GM23338 (cell line): ENCODE measurements at regions not wholly inside any gene's neighbourhood (a gene's known extent, or its start where the extent isn't known, plus 50 kb on each side); places are given as distances from the start of the nearest gene placed in this dataset.

Source experiments
- ATAC-seq: fragments of 200-7000 bp; cut with Tn5 transposase; 3 replicates; pipeline ENCODE4 v1.9.1; 2020
- DNase-seq: peaks from one replicate; pipeline ENCODE4 v3.0.0-alpha.2; 2015; ENCODE audit warnings: low spot score
- H2AFZ ChIP-seq: fragments of 200-600 bp; sonication (generic); 2 replicates; pipeline ENCODE4 v1.8.0; 2016; ENCODE audit warnings: antibody characterized with exemption, mild to moderate bottlenecking, moderate library complexity
- H3F3A ChIP-seq: fragments of 200-600 bp; sonication (generic); replicated peaks from 2 replicates; pipeline ENCODE4 v1.8.0; 2017; ENCODE audit warnings: antibody characterized with exemption, mixed run types, low read depth
- H3K27ac ChIP-seq: fragments of 200-600 bp; sonication (generic); 2 replicates; pipeline ENCODE4 v1.6.1; 2016; ENCODE audit warnings: low read depth
- H3K27me3 ChIP-seq: fragments of 200-600 bp; sonication (generic); 2 replicates; pipeline ENCODE4 v1.8.0; 2016; ENCODE audit warnings: mild to moderate bottlenecking, mixed run types, moderate library complexity; ENCODE audit not compliant: insufficient read depth
- H3K36me3 ChIP-seq: fragments of 200-600 bp; sonication (generic); 2 replicates; pipeline ENCODE4 v1.8.0; 2016; ENCODE audit warnings: mild to moderate bottlenecking; ENCODE audit not compliant: insufficient read depth
- H3K4me1 ChIP-seq: fragments of 200-600 bp; sonication (generic); 2 replicates; pipeline ENCODE4 v1.8.0; 2016; ENCODE audit warnings: mild to moderate bottlenecking, moderate library complexity; ENCODE audit not compliant: insufficient read depth
- H3K4me2 ChIP-seq: fragments of 200-600 bp; sonication (generic); 2 replicates; pipeline ENCODE4 v1.7.1; 2017; ENCODE audit warnings: mixed run types
- H3K4me3 ChIP-seq: fragments of 200-600 bp; sonication (generic); 2 replicates; pipeline ENCODE4 v1.6.1; 2016; ENCODE audit warnings: mixed run types
- H3K79me2 ChIP-seq: fragments of 200-600 bp; sonication (generic); replicated peaks from 2 replicates; pipeline ENCODE4 v1.8.0; 2017; ENCODE audit warnings: mild to moderate bottlenecking; ENCODE audit not compliant: insufficient read depth
- H3K9me2 ChIP-seq: fragments of 200-600 bp; sonication (generic); 2 replicates; pipeline ENCODE4 v1.8.0; 2017; ENCODE audit not compliant: insufficient read depth
- H4K20me1 ChIP-seq: fragments of 200-600 bp; sonication (generic); replicated peaks from 2 replicates; pipeline ENCODE4 v1.8.0; 2017; ENCODE audit warnings: mild to moderate bottlenecking; ENCODE audit not compliant: insufficient read depth
- H3K27ac Mint-ChIP-seq: 2 replicates; pipeline ENCODE4 v1.8.0; 2020; ENCODE audit warnings: inconsistent platforms, mild to moderate bottlenecking, moderate library complexity, mixed read lengths
- H3K27me3 Mint-ChIP-seq: 3 replicates; pipeline ENCODE4 v1.8.0; 2022; ENCODE audit warnings: low read depth, mild to moderate bottlenecking, moderate library complexity, mixed read lengths, inconsistent platforms; ENCODE audit not compliant: insufficient read depth, poor library complexity
- H3K36me3 Mint-ChIP-seq: 3 replicates; pipeline ENCODE4 v1.8.0; 2021; ENCODE audit warnings: low read depth, mild to moderate bottlenecking, inconsistent platforms, moderate library complexity, mixed read lengths
- H3K4me1 Mint-ChIP-seq: 3 replicates; pipeline ENCODE4 v1.8.0; 2020; ENCODE audit warnings: mild to moderate bottlenecking, inconsistent platforms, mixed read lengths
- H3K4me3 Mint-ChIP-seq: 3 replicates; pipeline ENCODE4 v1.8.0; 2021; ENCODE audit warnings: moderate library complexity, mild to moderate bottlenecking, inconsistent platforms, mixed read lengths
- H3K9me3 Mint-ChIP-seq: 3 replicates; pipeline ENCODE4 v1.8.0; 2020; ENCODE audit warnings: moderate library complexity, mild to moderate bottlenecking, inconsistent platforms, mixed read lengths
- CREB1 ChIP-seq: fragments of 250-450 bp; sonication (Bioruptor Pico); IDR thresholded peaks from 2 replicates; pipeline ENCODE4 v1.5.0; 2020; ENCODE audit warnings: low read depth, mild to moderate bottlenecking, moderate library complexity
- ETS1 ChIP-seq: IDR thresholded peaks from 2 replicates; pipeline ENCODE4 v1.6.1; 2016; ENCODE audit warnings: antibody characterized with exemption
- EZH2phosphoT487 ChIP-seq: fragments of 200-600 bp; sonication (generic); IDR thresholded peaks from one replicate; pipeline ENCODE4 v1.8.1; 2018; ENCODE audit warnings: antibody characterized with exemption; ENCODE audit not compliant: unreplicated experiment
- JUNB ChIP-seq: IDR thresholded peaks from one replicate; pipeline ENCODE4 v1.6.1; 2016; ENCODE audit warnings: antibody characterized with exemption; ENCODE audit not compliant: unreplicated experiment
- POLR2AphosphoS5 ChIP-seq: IDR thresholded peaks from 2 replicates; pipeline ENCODE4 v1.6.1; 2016; ENCODE audit warnings: antibody characterized with exemption, low read depth
- STAT1 ChIP-seq: IDR thresholded peaks from one replicate; pipeline ENCODE4 v1.6.1; 2016; ENCODE audit warnings: antibody characterized with exemption; ENCODE audit not compliant: unreplicated experiment
- ZNF114 ChIP-seq: fragments of 250-450 bp; sonication (Bioruptor Pico); IDR thresholded peaks from 2 replicates; pipeline ENCODE4 v1.5.0; 2020; ENCODE audit warnings: mild to moderate bottlenecking, moderate library complexity
- TF ChIP-seq, protein P1 (sequence below): IDR thresholded peaks from one replicate; pipeline ENCODE4 v1.6.1; 2018; ENCODE audit warnings: antibody characterized with exemption; ENCODE audit not compliant: unreplicated experiment
- TF ChIP-seq, protein P2 (sequence below), 2 experiments: fragments of 200-600 bp in 1 of 2; sonication (generic) in 1 of 2; conservative IDR thresholded peaks; 2 replicates each; pipeline versions ENCODE4 v1.5.1 to v1.6.1; 2016 to 2017; ENCODE audit warnings: antibody characterized with exemption in 2 of 2, low read depth in 2 of 2, mild to moderate bottlenecking in 2 of 2, moderate library complexity in 1 of 2
- TF ChIP-seq, protein P3 (sequence below): fragments of 250-450 bp; sonication (Bioruptor Pico); IDR thresholded peaks from 2 replicates; pipeline ENCODE4 v1.5.0; 2020; ENCODE audit warnings: mild to moderate bottlenecking, moderate library complexity

- Histone ChIP-seq H3K36me3 (no peaks in the 10 kb centered on the region), H3F3A (no peaks in the 10 kb centered on the region), H3K4me3 (no peak overlapping the region), H3K9me2 (no peaks in the 10 kb centered on the region), H3K27ac (no peak overlapping the region), H3K27me3 (no peaks in the 10 kb centered on the region), H4K20me1 (no peaks in the 10 kb centered on the region), H2AFZ (no peak overlapping the region), H3K4me2 (no peak overlapping the region), H3K4me1 (no peaks in the 10 kb centered on the region), H3K79me2 (no peaks in the 10 kb centered on the region)
- Mint-ChIP-seq H3K9me3 (peaks cover 19% of the 10 kb centered on the region), H3K4me3 (no peak overlapping the region), H3K27me3 (no peaks in the 10 kb centered on the region), H3K36me3 (peaks cover 17% of the 10 kb centered on the region; the same call in 2 of the 3 replicates), H3K4me1 (no peaks in the 10 kb centered on the region), H3K27ac (no peak overlapping the region)
- DNase-seq, result no peak
- no peak for ATAC-seq
- no peak for TF ChIP-seq EZH2phosphoT487
- no peak for TF ChIP-seq STAT1
- TF ChIP-seq, protein P1, sequence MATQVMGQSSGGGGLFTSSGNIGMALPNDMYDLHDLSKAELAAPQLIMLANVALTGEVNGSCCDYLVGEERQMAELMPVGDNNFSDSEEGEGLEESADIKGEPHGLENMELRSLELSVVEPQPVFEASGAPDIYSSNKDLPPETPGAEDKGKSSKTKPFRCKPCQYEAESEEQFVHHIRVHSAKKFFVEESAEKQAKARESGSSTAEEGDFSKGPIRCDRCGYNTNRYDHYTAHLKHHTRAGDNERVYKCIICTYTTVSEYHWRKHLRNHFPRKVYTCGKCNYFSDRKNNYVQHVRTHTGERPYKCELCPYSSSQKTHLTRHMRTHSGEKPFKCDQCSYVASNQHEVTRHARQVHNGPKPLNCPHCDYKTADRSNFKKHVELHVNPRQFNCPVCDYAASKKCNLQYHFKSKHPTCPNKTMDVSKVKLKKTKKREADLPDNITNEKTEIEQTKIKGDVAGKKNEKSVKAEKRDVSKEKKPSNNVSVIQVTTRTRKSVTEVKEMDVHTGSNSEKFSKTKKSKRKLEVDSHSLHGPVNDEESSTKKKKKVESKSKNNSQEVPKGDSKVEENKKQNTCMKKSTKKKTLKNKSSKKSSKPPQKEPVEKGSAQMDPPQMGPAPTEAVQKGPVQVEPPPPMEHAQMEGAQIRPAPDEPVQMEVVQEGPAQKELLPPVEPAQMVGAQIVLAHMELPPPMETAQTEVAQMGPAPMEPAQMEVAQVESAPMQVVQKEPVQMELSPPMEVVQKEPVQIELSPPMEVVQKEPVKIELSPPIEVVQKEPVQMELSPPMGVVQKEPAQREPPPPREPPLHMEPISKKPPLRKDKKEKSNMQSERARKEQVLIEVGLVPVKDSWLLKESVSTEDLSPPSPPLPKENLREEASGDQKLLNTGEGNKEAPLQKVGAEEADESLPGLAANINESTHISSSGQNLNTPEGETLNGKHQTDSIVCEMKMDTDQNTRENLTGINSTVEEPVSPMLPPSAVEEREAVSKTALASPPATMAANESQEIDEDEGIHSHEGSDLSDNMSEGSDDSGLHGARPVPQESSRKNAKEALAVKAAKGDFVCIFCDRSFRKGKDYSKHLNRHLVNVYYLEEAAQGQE, result no peak
- TF ChIP-seq ETS1, result no peak
- no peak for TF ChIP-seq CREB1 (CRISPR knock-in tag)
- TF ChIP-seq, protein P2, sequence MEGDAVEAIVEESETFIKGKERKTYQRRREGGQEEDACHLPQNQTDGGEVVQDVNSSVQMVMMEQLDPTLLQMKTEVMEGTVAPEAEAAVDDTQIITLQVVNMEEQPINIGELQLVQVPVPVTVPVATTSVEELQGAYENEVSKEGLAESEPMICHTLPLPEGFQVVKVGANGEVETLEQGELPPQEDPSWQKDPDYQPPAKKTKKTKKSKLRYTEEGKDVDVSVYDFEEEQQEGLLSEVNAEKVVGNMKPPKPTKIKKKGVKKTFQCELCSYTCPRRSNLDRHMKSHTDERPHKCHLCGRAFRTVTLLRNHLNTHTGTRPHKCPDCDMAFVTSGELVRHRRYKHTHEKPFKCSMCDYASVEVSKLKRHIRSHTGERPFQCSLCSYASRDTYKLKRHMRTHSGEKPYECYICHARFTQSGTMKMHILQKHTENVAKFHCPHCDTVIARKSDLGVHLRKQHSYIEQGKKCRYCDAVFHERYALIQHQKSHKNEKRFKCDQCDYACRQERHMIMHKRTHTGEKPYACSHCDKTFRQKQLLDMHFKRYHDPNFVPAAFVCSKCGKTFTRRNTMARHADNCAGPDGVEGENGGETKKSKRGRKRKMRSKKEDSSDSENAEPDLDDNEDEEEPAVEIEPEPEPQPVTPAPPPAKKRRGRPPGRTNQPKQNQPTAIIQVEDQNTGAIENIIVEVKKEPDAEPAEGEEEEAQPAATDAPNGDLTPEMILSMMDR (conservative IDR thresholded peaks at IDR 0.05; ENCODE audit: low read depth in 2 of 2), result no peak
- no peak for TF ChIP-seq ZNF114 (CRISPR knock-in tag)
These were observed 565.5 kb upstream of the FAM241A start for GRCh38 chr4:111579767-111580166.

GRCh38 chr4:111595456-111595855, 549.8 kb upstream of the FAM241A start:
- Mint-ChIP-seq H3K36me3 (no peaks in the 10 kb centered on the region), H3K9me3 (no peaks in the 10 kb centered on the region), H3K4me1 (peaks cover 4% of the 10 kb centered on the region; the same call in 1 of the 3 replicates), H3K27ac (no peak overlapping the region), H3K4me3 (no peak overlapping the region), H3K27me3 (peaks cover 1% of the 10 kb centered on the region)
- Histone ChIP-seq H3K36me3 (no peaks in the 10 kb centered on the region), H3K4me1 (no peaks in the 10 kb centered on the region), H3K4me2 (no peak overlapping the region), H3K79me2 (no peaks in the 10 kb centered on the region), H3F3A (no peaks in the 10 kb centered on the region), H3K4me3 (no peak overlapping the region), H3K27me3 (no peaks in the 10 kb centered on the region), H3K27ac (no peak overlapping the region), H4K20me1 (no peaks in the 10 kb centered on the region), H3K9me2 (no peaks in the 10 kb centered on the region), H2AFZ (no peak overlapping the region)
- ATAC-seq (no peak), DNase-seq (no peak)
- TF ChIP-seq JUNB (no peak), EZH2phosphoT487 (no peak), CREB1 (CRISPR knock-in tag) (no peak), POLR2AphosphoS5 (no peak)
- TF ChIP-seq, protein P3, sequence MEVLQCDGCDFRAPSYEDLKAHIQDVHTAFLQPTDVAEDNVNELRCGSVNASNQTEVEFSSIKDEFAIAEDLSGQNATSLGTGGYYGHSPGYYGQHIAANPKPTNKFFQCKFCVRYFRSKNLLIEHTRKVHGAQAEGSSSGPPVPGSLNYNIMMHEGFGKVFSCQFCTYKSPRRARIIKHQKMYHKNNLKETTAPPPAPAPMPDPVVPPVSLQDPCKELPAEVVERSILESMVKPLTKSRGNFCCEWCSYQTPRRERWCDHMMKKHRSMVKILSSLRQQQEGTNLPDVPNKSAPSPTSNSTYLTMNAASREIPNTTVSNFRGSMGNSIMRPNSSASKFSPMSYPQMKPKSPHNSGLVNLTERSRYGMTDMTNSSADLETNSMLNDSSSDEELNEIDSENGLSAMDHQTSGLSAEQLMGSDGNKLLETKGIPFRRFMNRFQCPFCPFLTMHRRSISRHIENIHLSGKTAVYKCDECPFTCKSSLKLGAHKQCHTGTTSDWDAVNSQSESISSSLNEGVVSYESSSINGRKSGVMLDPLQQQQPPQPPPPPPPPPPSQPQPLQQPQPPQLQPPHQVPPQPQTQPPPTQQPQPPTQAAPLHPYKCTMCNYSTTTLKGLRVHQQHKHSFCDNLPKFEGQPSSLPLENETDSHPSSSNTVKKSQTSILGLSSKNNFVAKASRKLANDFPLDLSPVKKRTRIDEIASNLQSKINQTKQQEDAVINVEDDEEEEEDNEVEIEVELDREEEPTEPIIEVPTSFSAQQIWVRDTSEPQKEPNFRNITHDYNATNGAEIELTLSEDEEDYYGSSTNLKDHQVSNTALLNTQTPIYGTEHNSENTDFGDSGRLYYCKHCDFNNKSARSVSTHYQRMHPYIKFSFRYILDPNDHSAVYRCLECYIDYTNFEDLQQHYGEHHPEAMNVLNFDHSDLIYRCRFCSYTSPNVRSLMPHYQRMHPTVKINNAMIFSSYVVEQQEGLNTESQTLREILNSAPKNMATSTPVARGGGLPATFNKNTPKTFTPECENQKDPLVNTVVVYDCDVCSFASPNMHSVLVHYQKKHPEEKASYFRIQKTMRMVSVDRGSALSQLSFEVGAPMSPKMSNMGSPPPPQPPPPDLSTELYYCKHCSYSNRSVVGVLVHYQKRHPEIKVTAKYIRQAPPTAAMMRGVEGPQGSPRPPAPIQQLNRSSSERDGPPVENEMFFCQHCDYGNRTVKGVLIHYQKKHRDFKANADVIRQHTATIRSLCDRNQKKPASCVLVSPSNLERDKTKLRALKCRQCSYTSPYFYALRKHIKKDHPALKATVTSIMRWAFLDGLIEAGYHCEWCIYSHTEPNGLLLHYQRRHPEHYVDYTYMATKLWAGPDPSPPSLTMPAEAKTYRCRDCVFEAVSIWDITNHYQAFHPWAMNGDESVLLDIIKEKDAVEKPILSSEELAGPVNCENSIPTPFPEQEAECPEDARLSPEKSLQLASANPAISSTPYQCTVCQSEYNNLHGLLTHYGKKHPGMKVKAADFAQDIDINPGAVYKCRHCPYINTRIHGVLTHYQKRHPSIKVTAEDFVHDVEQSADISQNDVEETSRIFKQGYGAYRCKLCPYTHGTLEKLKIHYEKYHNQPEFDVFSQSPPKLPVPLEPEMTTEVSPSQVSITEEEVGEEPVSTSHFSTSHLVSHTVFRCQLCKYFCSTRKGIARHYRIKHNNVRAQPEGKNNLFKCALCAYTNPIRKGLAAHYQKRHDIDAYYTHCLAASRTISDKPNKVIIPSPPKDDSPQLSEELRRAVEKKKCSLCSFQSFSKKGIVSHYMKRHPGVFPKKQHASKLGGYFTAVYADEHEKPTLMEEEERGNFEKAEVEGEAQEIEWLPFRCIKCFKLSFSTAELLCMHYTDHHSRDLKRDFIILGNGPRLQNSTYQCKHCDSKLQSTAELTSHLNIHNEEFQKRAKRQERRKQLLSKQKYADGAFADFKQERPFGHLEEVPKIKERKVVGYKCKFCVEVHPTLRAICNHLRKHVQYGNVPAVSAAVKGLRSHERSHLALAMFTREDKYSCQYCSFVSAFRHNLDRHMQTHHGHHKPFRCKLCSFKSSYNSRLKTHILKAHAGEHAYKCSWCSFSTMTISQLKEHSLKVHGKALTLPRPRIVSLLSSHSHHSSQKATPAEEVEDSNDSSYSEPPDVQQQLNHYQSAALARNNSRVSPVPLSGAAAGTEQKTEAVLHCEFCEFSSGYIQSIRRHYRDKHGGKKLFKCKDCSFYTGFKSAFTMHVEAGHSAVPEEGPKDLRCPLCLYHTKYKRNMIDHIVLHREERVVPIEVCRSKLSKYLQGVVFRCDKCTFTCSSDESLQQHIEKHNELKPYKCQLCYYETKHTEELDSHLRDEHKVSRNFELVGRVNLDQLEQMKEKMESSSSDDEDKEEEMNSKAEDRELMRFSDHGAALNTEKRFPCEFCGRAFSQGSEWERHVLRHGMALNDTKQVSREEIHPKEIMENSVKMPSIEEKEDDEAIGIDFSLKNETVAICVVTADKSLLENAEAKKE, result no peak
